Transverse colon (tissue), 4 donors: ENCODE measurements at regions not wholly inside any gene's neighbourhood (a gene's known extent, or its start where the extent isn't known, plus 50 kb on each side); places are given as distances from the start of the nearest gene placed in this dataset.
A peak's percentile ranks its signal among the peaks of the same experiment; 100 is the strongest.

Experiments used
- DNase-seq: peaks from one replicate; pipeline ENCODE4 v3.0.0-alpha.2; 2019
- H3K27ac ChIP-seq, 4 donors: fragments of 200-600 bp; sonication (generic); 2 replicates each; pipeline ENCODE4 v1.5.1; 2016 to 2018; ENCODE audit warnings: inconsistent platforms in 4 of 4
- H3K27me3 ChIP-seq: fragments of 200-600 bp; sonication (generic); 2 replicates; pipeline ENCODE4 v1.5.1; 2017; ENCODE audit warnings: inconsistent platforms
- H3K36me3 ChIP-seq, 4 donors: fragments of 200-600 bp; sonication (generic); 2 replicates each; pipeline ENCODE4 v1.5.1; 2017 to 2019; ENCODE audit warnings: inconsistent platforms in 4 of 4
- H3K4me1 ChIP-seq, 4 donors: fragments of 200-600 bp; sonication (generic); 2 replicates each; pipeline ENCODE4 v1.5.1; 2017 to 2020; ENCODE audit warnings: inconsistent platforms in 4 of 4
- H3K4me3 ChIP-seq, 4 donors: fragments of 200-600 bp; sonication (generic); 1 replicate in 1 of 4; 2 replicates in 3 of 4; pipeline versions ENCODE4 v1.5.1 to v1.6.1; 2017 to 2019; ENCODE audit warnings: inconsistent platforms in 4 of 4
- H3K9me3 ChIP-seq, 2 donors: fragments of 200-600 bp; sonication (generic); 2 replicates each; pipeline ENCODE4 v1.5.1; 2017 to 2019; ENCODE audit warnings: inconsistent platforms in 2 of 2
- CTCF ChIP-seq, 5 experiments: fragments of 200-600 bp in 3 of 5; fragments of 450-650 bp in 2 of 5; sonication (generic) in 3 of 5; IDR thresholded peaks; 1 replicate in 2 of 5; 2 replicates in 3 of 5; pipeline ENCODE4 v1.5.1; 2016 to 2017; ENCODE audit warnings: antibody characterized with exemption in 5 of 5, inconsistent platforms in 3 of 5, mild to moderate bottlenecking in 2 of 5, moderate library complexity in 1 of 5
- EP300 ChIP-seq: sonication (generic); formaldehyde crosslinking; IDR thresholded peaks from one replicate; pipeline ENCODE4 v1.6.1; 2017; ENCODE audit warnings: antibody characterized with exemption, low read depth
- POLR2A ChIP-seq: fragments of 450-650 bp; IDR thresholded peaks from one replicate; pipeline ENCODE4 v1.6.1; 2016; ENCODE audit warnings: antibody characterized with exemption, mild to moderate bottlenecking, moderate library complexity
- POLR2AphosphoS5 ChIP-seq, 3 donors: sonication (generic); formaldehyde crosslinking; IDR thresholded peaks; one replicate each; pipeline ENCODE4 v1.6.1; 2016; ENCODE audit warnings: antibody characterized with exemption in 3 of 3
- WGBS, 2 donors: methylation state at CpG; one replicate each; pipeline ENCODE4 v1.1.5; 2018; ENCODE audit warnings: low coverage in 1 of 2; 5-methylcytosine and 5-hydroxymethylcytosine counted together
- in situ Hi-C, 4 donors: fragments of 200-750 bp; cut with MboI; loops; one replicate each; pipeline versions ENCODE4 v1.15.0 to v1.15.1; 2017; ENCODE audit warnings: low sequenced_read_pairs in 3 of 4, low pct_ligation_motif_present in 1 of 4, low pct_unique_long_range_greater_than_20kb in 1 of 4
- intact Hi-C: fragments of 100-400 bp; cut with DNase I; formaldehyde crosslinking; loops from one replicate; pipeline ENCODE4 v1.15.1; 2023; ENCODE audit warnings: low total_unique reads

DNA sequence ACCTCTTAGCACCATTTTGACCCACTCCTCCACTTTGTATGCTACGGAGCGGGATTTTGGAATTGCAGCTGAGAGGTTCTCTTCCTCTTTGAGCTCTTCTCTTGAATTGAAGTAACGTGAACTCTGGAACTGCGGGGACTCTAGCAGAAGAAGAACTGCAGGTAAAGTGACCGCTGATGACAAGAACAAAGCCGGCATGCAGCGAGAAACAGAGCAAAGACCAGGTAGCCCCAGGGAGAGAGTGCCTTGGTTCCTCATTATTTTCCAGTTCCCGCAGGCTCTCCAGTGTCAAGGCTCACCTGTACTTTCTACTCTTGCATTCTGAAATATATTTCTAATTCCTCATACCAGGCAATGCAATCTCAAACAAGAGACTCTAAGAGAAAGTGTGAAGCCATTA lies 260.3 kb upstream of the GPC6 start:
- DNase-seq = no peak
- H3K4me3 ChIP-seq = no peak overlapping the region
- TF ChIP-seq CTCF (IDR thresholded peaks at IDR 0.05) (no peak), POLR2AphosphoS5 (IDR thresholded peaks at IDR 0.05) (no peak), EP300 (no peak), POLR2A (no peak)
- in situ Hi-C loops (no loop called here), intact Hi-C loops (no loop called here)
- no peaks in the 10 kb centered on the region for H3K9me3 ChIP-seq
- WGBS, 2 donors = 83% methylated on average over 8 of the region's 8 CpGs; no CpG with 5 or more reads in 1 of the 2 donors
- no peaks in the 10 kb centered on the region for H3K4me1 ChIP-seq
- H3K27me3 ChIP-seq = no peaks in the 10 kb centered on the region
- H3K36me3 ChIP-seq = no peaks in the 10 kb centered on the region
- H3K27ac ChIP-seq = no peak overlapping the region

DNA sequence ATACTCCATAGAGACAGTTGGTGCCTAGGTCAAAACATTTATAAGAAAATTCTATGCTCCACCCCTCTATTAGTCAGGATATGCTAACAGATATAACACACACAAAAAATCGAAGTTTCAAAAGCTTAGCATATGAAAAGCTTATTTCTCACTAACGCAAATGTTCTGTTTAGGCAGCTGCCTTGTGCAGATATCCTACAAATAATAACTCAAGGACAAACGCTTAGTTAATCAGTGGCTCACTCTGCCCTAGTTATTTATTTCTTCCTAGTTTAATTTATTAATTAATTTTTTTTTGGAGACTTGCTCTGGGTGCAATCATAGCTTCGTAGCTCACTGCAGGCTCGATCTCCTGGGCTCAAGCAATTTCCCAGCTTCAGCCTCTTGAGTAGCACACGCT lies 259.7 kb upstream of the GPC6 start:
- H3K27ac ChIP-seq = no peak overlapping the region
- intact Hi-C loops (no loop called here), in situ Hi-C loops (no loop called here)
- no peaks in the 10 kb centered on the region for H3K9me3 ChIP-seq
- H3K27me3 ChIP-seq = no peaks in the 10 kb centered on the region
- no peak for DNase-seq
- TF ChIP-seq POLR2A (no peak), POLR2AphosphoS5 (IDR thresholded peaks at IDR 0.05) (no peak)
- H3K36me3 ChIP-seq = no peaks in the 10 kb centered on the region
- WGBS, 2 donors = 74 to 87% methylated on average over 4 to 6 of the region's 6 CpGs
- H3K4me1 ChIP-seq = no peaks in the 10 kb centered on the region
- H3K4me3 ChIP-seq = no peak overlapping the region

GRCh38 chr13:92967923-92968322 lies 258.7 kb upstream of the GPC6 start:
- H3K4me3 ChIP-seq = no peak overlapping the region
- TF ChIP-seq CTCF (IDR thresholded peaks at IDR 0.05) (peak in 1 of 5 experiments; percentile 13), EP300 (no peak)
- H3K36me3 ChIP-seq = no peaks in the 10 kb centered on the region
- WGBS, 2 donors = 59 to 62% methylated on average over 2 to 3 of the region's 3 CpGs
- H3K27me3 ChIP-seq = no peaks in the 10 kb centered on the region
- no peak for DNase-seq
- no peak overlapping the region for H3K27ac ChIP-seq
- intact Hi-C loops (no loop called here), in situ Hi-C loops (no loop called here)
- H3K9me3 ChIP-seq = no peaks in the 10 kb centered on the region
- H3K4me1 ChIP-seq = no peaks in the 10 kb centered on the region

- H3K36me3 ChIP-seq = no peaks in the 10 kb centered on the region
- intact Hi-C loops = no loop called here
- in situ Hi-C loops = no loop called here
- no peak overlapping the region for H3K27ac ChIP-seq
- no peaks in the 10 kb centered on the region for H3K27me3 ChIP-seq
- no peak for DNase-seq
- TF ChIP-seq EP300 (no peak), CTCF (IDR thresholded peaks at IDR 0.05) (no peak), POLR2A (no peak), POLR2AphosphoS5 (IDR thresholded peaks at IDR 0.05) (no peak)
- 83 to 87% methylated on average over 3 of the region's 3 CpGs for WGBS, 2 donors
- no peaks in the 10 kb centered on the region for H3K4me1 ChIP-seq
- no peak overlapping the region for H3K4me3 ChIP-seq
- no peaks in the 10 kb centered on the region for H3K9me3 ChIP-seq
These were observed 253.9 kb upstream of the GPC6 start for GRCh38 chr13:92972751-92973150.

GRCh38 chr13:92974905-92975429 lies 251.6 kb upstream of the GPC6 start:
- in situ Hi-C loops = no loop called here
- no peak for DNase-seq
- no peaks in the 10 kb centered on the region for H3K36me3 ChIP-seq
- no peaks in the 10 kb centered on the region for H3K4me1 ChIP-seq
- intact Hi-C loops = no loop called here
- no peak overlapping the region for H3K4me3 ChIP-seq
- no peak overlapping the region for H3K27ac ChIP-seq
- no peaks in the 10 kb centered on the region for H3K9me3 ChIP-seq
- no peaks in the 10 kb centered on the region for H3K27me3 ChIP-seq
- WGBS, 2 donors = 93% methylated on average over 3 of the region's 8 CpGs; no CpG with 5 or more reads in 1 of the 2 donors
- TF ChIP-seq CTCF (IDR thresholded peaks at IDR 0.05) (no peak), POLR2AphosphoS5 (IDR thresholded peaks at IDR 0.05) (no peak), EP300 (no peak), POLR2A (no peak)
